Calu3 (cell line): ENCODE measurements at regions not wholly inside any gene's neighbourhood (a gene's known extent, or its start where the extent isn't known, plus 50 kb on each side); places are given as distances from the start of the nearest gene placed in this dataset.

Experiments used
- BruUV-seq: library from RNA; stranded (reverse); fragments of 400-500 nt; replicated peaks from 2 replicates; lab custom pipeline; 2021; lab: Mats Ljungman, UMichigan
- CTCF ChIA-PET: fragments of 300-600 bp; sonication (Branson Sonifier 250); formaldehyde crosslinking; loops from one replicate; lab custom pipeline; 2022; ENCODE audit warnings: antibody characterized with exemption; lab: Charles Lee
- DNase-seq: peaks from one replicate; pipeline ENCODE4 v3.0.0; 2022
- H3K27ac Mint-ChIP-seq: one replicate; pipeline ENCODE4 v1.8.0; 2022; ENCODE audit warnings: mixed read lengths; ENCODE audit not compliant: unreplicated experiment
- H3K27me3 Mint-ChIP-seq: one replicate; pipeline ENCODE4 v1.8.0; 2022; ENCODE audit warnings: mixed read lengths; ENCODE audit not compliant: unreplicated experiment
- H3K36me3 Mint-ChIP-seq: one replicate; pipeline ENCODE4 v1.8.0; 2022; ENCODE audit warnings: mild to moderate bottlenecking, moderate library complexity, mixed read lengths; ENCODE audit not compliant: insufficient read depth, unreplicated experiment
- H3K4me1 Mint-ChIP-seq: one replicate; pipeline ENCODE4 v1.8.0; 2022; ENCODE audit warnings: mild to moderate bottlenecking, low read depth, mixed read lengths; ENCODE audit not compliant: unreplicated experiment
- H3K4me3 Mint-ChIP-seq: one replicate; pipeline ENCODE4 v1.8.0; 2022; ENCODE audit warnings: mild to moderate bottlenecking, low read depth, moderate library complexity, mixed read lengths; ENCODE audit not compliant: unreplicated experiment
- H3K9me3 Mint-ChIP-seq: one replicate; pipeline ENCODE4 v1.8.0; 2022; ENCODE audit warnings: low read depth, mixed read lengths; ENCODE audit not compliant: unreplicated experiment
- intact Hi-C: fragments of 100-400 bp; cut with micrococcal nuclease; formaldehyde crosslinking; loops from one replicate; pipeline ENCODE4 v1.10.0; 2022; ENCODE audit not compliant: unreplicated experiment
- TF ChIP-seq, protein P1 (sequence below): fragments of 200-600 bp; IDR thresholded peaks from one replicate; pipeline ENCODE4 v1.8.0; 2022; ENCODE audit warnings: antibody characterized with exemption; ENCODE audit not compliant: unreplicated experiment

DNA sequence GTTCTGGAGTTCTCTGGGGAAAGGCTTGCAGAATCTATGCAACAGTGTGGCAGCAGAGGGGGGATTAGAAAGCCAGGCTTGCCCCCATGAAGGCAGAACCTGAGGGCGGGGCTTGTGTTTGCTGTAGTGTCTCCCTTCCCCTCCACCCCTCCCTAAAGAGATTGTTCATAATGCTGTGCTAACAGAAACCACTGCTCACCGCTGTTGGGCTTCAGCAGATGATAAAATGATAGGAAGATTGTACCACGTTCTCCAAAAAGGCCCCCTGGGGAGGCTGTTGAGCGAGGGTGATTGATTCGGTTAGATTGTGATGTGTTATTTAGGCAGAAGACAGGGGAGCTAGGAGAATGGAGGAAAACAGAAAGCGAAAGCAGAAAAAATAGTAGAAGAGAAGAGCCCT lies 215.2 kb upstream of the NCAM1 start:
- CTCF ChIA-PET: no interaction called here
- Mint-ChIP-seq H3K36me3 (no peaks in the 10 kb centered on the region), H3K4me1 (peaks cover 8% of the 10 kb centered on the region), H3K9me3 (no peaks in the 10 kb centered on the region), H3K4me3 (peak overlapping the region; percentile 38), H3K27me3 (peaks cover 32% of the 10 kb centered on the region), H3K27ac (peak overlapping the region; percentile 34)
- intact Hi-C loops: no loop called here
- TF ChIP-seq, protein P1, sequence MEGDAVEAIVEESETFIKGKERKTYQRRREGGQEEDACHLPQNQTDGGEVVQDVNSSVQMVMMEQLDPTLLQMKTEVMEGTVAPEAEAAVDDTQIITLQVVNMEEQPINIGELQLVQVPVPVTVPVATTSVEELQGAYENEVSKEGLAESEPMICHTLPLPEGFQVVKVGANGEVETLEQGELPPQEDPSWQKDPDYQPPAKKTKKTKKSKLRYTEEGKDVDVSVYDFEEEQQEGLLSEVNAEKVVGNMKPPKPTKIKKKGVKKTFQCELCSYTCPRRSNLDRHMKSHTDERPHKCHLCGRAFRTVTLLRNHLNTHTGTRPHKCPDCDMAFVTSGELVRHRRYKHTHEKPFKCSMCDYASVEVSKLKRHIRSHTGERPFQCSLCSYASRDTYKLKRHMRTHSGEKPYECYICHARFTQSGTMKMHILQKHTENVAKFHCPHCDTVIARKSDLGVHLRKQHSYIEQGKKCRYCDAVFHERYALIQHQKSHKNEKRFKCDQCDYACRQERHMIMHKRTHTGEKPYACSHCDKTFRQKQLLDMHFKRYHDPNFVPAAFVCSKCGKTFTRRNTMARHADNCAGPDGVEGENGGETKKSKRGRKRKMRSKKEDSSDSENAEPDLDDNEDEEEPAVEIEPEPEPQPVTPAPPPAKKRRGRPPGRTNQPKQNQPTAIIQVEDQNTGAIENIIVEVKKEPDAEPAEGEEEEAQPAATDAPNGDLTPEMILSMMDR: no peak
- no peak for DNase-seq
- no TSS peak for BruUV-seq

- H3K4me3 Mint-ChIP-seq: no peak overlapping the region
- H3K9me3 Mint-ChIP-seq: no peaks in the 10 kb centered on the region
- H3K36me3 Mint-ChIP-seq: no peaks in the 10 kb centered on the region
- CTCF ChIA-PET: no interaction called here
- no TSS peak for BruUV-seq
- no peak for DNase-seq
- H3K27ac Mint-ChIP-seq: no peak overlapping the region
- peaks cover 32% of the 10 kb centered on the region for H3K27me3 Mint-ChIP-seq
- intact Hi-C loops: no loop called here
- TF ChIP-seq, protein P1: no peak
- peaks cover 8% of the 10 kb centered on the region for H3K4me1 Mint-ChIP-seq
These were observed 213.0 kb upstream of the NCAM1 start for GRCh38 chr11:112748252-112748651.

DNA sequence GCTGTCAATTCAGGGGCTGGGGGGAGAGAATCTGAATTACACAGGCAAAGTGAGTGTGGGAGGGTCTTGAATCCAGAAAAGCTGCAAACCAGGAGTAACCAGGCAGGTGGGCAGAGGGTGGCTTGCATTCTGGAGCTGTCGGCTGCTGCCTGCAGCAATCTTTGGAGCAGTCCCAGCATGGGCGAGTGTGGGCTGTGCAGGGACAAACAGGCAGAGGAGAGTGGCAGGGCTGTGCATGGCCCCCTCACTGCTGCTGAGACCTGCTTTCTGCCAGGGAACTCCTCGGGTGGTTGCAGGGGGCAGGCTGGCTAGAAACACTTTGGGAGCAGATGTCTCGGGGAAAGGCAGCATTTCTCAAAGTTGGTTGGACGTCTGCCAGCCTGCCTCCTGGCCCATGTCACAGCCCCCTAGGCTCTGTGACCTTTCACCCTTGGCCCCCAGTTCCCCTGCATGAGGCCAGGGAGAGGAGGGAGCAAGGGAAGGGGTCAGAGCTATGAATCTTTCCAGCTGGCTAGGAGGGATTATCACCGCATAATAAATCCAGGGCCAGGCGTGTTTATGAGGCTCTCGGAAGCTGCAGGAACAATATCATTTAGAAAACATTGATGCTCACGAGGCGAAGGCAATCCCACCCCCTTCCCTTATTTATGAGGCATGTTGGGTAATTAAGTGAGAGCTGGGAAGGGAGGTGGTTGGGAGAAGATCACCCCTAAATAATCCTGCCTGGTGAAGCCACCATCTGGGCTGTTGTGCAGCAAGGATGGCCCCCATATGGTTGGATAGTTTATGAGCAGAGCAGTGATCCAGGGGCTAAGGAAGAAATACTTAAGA lies 212.3 kb upstream of the NCAM1 start:
- no peak overlapping the region for H3K4me3 Mint-ChIP-seq
- no TSS peak for BruUV-seq
- no peak for DNase-seq
- no peaks in the 10 kb centered on the region for H3K9me3 Mint-ChIP-seq
- TF ChIP-seq, protein P1: no peak
- H3K4me1 Mint-ChIP-seq: peaks cover 8% of the 10 kb centered on the region
- H3K36me3 Mint-ChIP-seq: no peaks in the 10 kb centered on the region
- CTCF ChIA-PET: no interaction called here
- H3K27me3 Mint-ChIP-seq: peaks cover 32% of the 10 kb centered on the region
- H3K27ac Mint-ChIP-seq: no peak overlapping the region
- intact Hi-C loops: no loop called here

DNA sequence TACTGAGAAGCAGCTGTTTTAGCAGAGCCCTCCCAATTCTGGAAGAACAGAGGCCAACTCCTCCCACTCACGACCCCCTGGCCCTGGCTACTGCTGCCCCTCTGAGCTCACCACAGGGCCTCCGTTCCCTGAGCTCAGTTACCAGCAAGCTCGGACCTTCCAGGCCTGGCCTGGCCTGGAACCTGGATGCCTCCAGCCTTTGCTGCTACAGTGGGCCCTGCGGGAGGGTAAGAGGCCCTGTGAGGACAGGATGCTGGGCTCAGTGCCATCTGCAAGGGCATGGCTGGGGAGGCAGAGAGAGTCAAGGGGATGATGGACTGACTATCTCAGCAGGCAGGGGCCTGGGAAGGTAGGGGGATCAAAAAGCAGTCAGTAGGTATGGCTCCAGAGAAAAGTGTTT lies 209.9 kb upstream of the NCAM1 start:
- no peaks in the 10 kb centered on the region for H3K36me3 Mint-ChIP-seq
- intact Hi-C loops: no loop called here
- no peak for DNase-seq
- TF ChIP-seq, protein P1: no peak
- H3K9me3 Mint-ChIP-seq: no peaks in the 10 kb centered on the region
- CTCF ChIA-PET: no interaction called here
- BruUV-seq: no TSS peak
- H3K27me3 Mint-ChIP-seq: peaks cover 20% of the 10 kb centered on the region
- peaks cover 1% of the 10 kb centered on the region for H3K4me1 Mint-ChIP-seq
- no peak overlapping the region for H3K4me3 Mint-ChIP-seq
- H3K27ac Mint-ChIP-seq: no peak overlapping the region
